ENCODE measurements at regions not wholly inside any gene's neighbourhood (a gene's known extent, or its start where the extent isn't known, plus 50 kb on each side); places are given as distances from the start of the nearest gene placed in this dataset.
"Not testable (repeated sequence)": the region's sequence is repeated elsewhere in the genome, so short reads cannot be mapped to it uniquely, and the experiment has no call there.

DNA sequence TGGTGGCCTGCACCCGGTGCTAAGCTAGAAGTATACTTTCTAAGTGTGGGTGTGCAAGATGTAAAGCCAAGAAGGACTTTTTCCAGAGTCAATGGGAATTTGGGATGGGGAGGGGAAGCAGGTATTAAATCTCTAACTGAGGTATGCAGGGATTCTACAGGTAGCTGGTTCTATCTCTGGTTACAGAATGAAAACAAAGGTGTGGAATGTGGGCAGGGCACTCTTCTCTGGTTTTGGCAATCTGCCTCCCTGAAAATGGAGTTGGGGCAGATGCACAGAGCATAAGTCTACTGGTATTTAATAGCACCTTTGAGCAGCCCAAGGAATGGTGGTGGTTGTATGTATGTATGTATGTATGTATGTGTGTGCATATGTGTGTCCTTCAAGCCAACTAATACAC lies 66.7 kb upstream of the PPP1R12A start:
- intact Hi-C loops (cut with DNase I; ENCODE audit: low total_unique reads) = no loop called here

DNA sequence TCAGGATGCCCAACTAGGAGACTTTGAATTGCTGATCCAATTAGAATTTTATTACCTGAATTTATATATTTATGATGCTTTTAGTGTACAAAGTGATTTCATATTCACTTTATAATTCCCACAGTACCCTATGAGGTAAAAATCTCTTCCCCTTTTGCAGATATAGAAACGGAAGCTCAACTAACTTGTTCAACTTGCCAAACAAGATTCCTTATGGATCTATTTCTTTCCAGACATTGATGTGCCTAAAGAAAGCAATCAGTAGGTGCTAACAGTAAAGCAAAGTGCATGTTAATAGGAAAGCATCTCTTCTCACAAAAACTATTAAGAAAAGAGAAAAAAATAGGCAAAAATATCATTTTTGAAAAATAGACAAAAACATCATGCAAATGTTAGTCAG lies 65.9 kb upstream of the PPP1R12A start:
- H3K4me1 ChIP-seq = no peaks in the 10 kb centered on the region
- no peak overlapping the region for H3K4me3 ChIP-seq
- H3K27me3 ChIP-seq = no peaks in the 10 kb centered on the region
- no peaks in the 10 kb centered on the region for H3K36me3 ChIP-seq
- DNase-seq = no peak
- TF ChIP-seq POLR2A (IDR thresholded peaks at IDR 0.05) = no peak
- TF ChIP-seq, protein P1, sequence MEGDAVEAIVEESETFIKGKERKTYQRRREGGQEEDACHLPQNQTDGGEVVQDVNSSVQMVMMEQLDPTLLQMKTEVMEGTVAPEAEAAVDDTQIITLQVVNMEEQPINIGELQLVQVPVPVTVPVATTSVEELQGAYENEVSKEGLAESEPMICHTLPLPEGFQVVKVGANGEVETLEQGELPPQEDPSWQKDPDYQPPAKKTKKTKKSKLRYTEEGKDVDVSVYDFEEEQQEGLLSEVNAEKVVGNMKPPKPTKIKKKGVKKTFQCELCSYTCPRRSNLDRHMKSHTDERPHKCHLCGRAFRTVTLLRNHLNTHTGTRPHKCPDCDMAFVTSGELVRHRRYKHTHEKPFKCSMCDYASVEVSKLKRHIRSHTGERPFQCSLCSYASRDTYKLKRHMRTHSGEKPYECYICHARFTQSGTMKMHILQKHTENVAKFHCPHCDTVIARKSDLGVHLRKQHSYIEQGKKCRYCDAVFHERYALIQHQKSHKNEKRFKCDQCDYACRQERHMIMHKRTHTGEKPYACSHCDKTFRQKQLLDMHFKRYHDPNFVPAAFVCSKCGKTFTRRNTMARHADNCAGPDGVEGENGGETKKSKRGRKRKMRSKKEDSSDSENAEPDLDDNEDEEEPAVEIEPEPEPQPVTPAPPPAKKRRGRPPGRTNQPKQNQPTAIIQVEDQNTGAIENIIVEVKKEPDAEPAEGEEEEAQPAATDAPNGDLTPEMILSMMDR (IDR thresholded peaks at IDR 0.05) = no peak
- no peaks in the 10 kb centered on the region for H3K9me3 ChIP-seq
- intact Hi-C loops (cut with DNase I; ENCODE audit: low total_unique reads) = no loop called here
- no peak overlapping the region for H3K27ac ChIP-seq

More for the DNA sequence above, 66.7 kb upstream of the PPP1R12A start:
- H3K36me3 ChIP-seq = no peaks in the 10 kb centered on the region
- no peak for DNase-seq
- H3K27me3 ChIP-seq = no peaks in the 10 kb centered on the region
- H3K4me3 ChIP-seq = no peak overlapping the region
- no peaks in the 10 kb centered on the region for H3K9me3 ChIP-seq
- no peaks in the 10 kb centered on the region for H3K4me1 ChIP-seq
- no peak overlapping the region for H3K27ac ChIP-seq
- TF ChIP-seq, protein P1 (IDR thresholded peaks at IDR 0.05) = no peak
- no peak for TF ChIP-seq POLR2A (IDR thresholded peaks at IDR 0.05)

DNA sequence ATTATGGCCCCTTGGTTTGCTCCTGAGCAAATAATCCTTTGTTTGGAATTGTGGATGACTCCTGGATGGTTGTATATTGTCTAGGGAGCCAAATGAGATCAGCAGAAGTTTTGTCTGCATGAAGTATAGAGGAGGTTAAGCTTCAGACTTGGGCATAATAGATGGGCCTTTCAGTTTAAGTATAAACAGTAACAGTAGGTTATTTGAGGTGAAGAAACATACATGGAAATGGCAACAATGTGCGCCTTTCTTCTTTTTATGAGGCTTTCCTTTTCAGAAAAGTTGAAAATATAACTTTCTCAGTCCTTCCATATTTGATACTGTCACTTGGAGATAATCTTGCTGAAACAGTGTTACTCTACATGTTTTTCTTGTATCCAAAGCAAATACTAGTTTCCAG lies 63.7 kb upstream of the PPP1R12A start:
- H3K4me1 ChIP-seq = no peaks in the 10 kb centered on the region
- H3K27me3 ChIP-seq = no peaks in the 10 kb centered on the region
- no peak for DNase-seq
- H3K36me3 ChIP-seq = no peaks in the 10 kb centered on the region
- H3K9me3 ChIP-seq = no peaks in the 10 kb centered on the region
- no peak overlapping the region for H3K27ac ChIP-seq
- no peak overlapping the region for H3K4me3 ChIP-seq
- intact Hi-C loops (cut with DNase I; ENCODE audit: low total_unique reads) = no loop called here
- TF ChIP-seq POLR2A (IDR thresholded peaks at IDR 0.05) = no peak
- TF ChIP-seq, protein P1 (IDR thresholded peaks at IDR 0.05) = no peak

DNA sequence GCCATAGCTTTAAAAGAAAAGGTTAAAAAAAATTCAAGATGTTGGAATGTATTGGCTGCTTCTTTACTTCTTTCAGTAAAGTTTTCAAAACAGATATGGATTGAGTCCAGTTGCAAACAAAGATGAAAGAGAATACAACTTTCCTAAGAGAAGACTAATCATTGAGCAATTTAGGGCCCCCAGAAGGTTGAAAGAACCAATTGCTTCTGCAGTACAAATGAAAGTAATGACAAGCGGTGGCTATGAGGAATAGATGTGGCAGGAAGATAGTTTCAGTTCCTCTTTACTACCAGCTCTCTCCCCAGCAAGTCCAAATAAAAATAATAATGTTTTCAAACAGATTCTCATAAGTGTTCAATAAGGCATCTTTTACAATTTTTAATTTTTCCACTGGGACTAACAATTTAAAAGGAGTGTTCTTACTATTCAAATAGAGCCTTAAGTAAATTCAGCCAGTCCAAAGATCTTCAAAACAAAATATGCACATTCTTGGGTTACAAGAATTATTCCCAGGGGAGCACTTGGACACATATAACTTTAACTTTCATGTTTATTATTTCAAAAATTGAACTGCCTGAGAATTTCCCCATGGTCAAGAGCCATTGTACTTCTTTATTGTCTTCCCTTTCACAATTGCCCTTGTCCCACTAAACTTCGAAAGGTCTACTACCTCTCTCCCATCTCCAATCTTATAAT lies 62.3 kb upstream of the PPP1R12A start:
- intact Hi-C loops (cut with DNase I; ENCODE audit: low total_unique reads) = no loop called here
- TF ChIP-seq POLR2A (IDR thresholded peaks at IDR 0.05) = no peak
- TF ChIP-seq, protein P1 (IDR thresholded peaks at IDR 0.05) = no peak
- Histone ChIP-seq H3K4me1 (no peaks in the 10 kb centered on the region), H3K27me3 (no peaks in the 10 kb centered on the region), H3K36me3 (no peaks in the 10 kb centered on the region), H3K9me3 (no peaks in the 10 kb centered on the region), H3K27ac (no peak overlapping the region), H3K4me3 (no peak overlapping the region)
- DNase-seq = no peak

DNA sequence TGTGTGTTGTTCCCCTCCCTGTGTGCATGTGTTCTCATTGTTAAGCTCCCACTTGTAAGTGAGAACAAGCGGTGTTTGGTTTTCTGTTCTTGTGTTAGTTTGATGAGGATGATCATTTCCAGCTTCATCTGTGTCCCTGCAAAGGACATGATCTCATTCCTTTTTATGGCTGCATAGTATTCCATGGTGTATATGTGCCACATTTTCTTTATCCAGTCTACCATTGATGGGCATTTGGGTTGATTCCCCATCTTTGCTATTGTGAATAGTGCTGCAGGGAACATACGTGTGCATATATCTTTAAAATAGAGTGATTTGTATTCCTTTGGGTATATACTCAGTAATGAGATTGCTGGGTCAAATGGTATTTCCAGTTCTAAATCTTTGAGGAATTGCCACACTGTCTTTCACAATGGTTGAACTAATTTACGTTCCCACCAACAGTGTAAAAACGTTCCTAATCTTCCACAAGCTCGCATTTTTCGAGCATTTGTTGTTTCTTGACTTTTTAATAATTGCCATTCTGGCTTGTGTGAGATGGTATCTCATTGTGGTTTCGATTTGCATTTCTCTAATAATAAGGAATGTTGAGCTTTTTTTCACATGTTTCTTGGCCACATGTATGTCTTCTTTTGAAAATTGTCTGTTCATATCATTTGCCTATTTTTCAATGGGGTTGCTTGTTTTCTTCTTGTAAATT lies 60.6 kb upstream of the PPP1R12A start:
- DNase-seq, H3K4me1 ChIP-seq: not testable (repeated sequence)

More for the DNA sequence above, 60.6 kb upstream of the PPP1R12A start:
- H3K4me3 ChIP-seq; H3K27me3 ChIP-seq; H3K36me3 ChIP-seq; intact Hi-C loops (cut with DNase I; ENCODE audit: low total_unique reads); H3K27ac ChIP-seq; H3K9me3 ChIP-seq: not testable (repeated sequence)

Measured in uterus (tissue), 3 donors.